Peyer's patch (tissue), 4 donors: ENCODE measurements at regions not wholly inside any gene's neighbourhood (a gene's known extent, or its start where the extent isn't known, plus 50 kb on each side); places are given as distances from the start of the nearest gene placed in this dataset.

Experiments
- POLR2A ChIP-seq, 2 donors: fragments of 450-650 bp; IDR thresholded peaks; one replicate each; pipeline ENCODE4 v1.5.1; 2017; ENCODE audit warnings: antibody characterized with exemption in 2 of 2, mild to moderate bottlenecking in 2 of 2, moderate library complexity in 2 of 2
- TF ChIP-seq, protein P1 (sequence below), 6 experiments: fragments of 450-650 bp in 4 of 6; fragments of 200-600 bp in 2 of 6; sonication (generic) in 1 of 6; IDR thresholded peaks; one replicate each; pipeline ENCODE4 v1.5.1; 2017 to 2019; ENCODE audit warnings: antibody characterized with exemption in 6 of 6, mild to moderate bottlenecking in 3 of 6, moderate library complexity in 1 of 6

DNA sequence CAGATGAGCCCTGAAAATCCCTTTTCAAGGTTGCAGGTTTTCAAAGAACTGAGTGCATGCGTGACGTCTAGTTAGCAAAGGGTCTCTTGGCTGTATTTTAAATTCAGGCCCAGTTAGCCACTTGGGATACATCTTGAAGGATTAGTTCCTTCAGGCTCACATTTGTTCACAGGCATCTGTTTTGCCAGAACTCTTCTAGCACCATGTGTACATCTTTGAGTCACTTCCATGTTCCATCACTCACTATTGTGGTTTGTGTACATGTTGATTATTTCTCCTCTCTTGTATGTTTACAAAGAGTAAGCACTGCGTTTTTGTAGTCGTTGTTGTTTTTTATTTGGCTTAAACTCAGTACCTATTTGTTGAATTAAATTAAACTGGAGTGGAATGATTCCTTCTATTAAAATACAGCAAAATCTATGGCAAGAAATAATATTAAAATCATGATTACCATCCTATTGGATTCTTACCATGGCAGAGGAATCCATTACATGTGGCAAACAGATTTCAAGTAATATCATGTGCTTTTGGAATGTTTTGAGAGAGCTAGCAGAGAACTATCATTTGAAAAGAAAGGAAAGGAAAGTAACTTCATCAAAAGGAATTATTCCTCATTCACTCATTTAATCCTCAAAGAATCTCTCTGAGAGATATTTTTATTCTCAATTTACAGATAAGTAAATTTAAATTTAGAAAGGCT is 438.9 kb upstream of the FAR2 start:
- TF ChIP-seq, protein P1, sequence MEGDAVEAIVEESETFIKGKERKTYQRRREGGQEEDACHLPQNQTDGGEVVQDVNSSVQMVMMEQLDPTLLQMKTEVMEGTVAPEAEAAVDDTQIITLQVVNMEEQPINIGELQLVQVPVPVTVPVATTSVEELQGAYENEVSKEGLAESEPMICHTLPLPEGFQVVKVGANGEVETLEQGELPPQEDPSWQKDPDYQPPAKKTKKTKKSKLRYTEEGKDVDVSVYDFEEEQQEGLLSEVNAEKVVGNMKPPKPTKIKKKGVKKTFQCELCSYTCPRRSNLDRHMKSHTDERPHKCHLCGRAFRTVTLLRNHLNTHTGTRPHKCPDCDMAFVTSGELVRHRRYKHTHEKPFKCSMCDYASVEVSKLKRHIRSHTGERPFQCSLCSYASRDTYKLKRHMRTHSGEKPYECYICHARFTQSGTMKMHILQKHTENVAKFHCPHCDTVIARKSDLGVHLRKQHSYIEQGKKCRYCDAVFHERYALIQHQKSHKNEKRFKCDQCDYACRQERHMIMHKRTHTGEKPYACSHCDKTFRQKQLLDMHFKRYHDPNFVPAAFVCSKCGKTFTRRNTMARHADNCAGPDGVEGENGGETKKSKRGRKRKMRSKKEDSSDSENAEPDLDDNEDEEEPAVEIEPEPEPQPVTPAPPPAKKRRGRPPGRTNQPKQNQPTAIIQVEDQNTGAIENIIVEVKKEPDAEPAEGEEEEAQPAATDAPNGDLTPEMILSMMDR (IDR thresholded peaks at IDR 0.05) = no peak
- TF ChIP-seq POLR2A (IDR thresholded peaks at IDR 0.05) = no peak
